OCI-LY3 (cell line): ENCODE measurements at regions not wholly inside any gene's neighbourhood (a gene's known extent, or its start where the extent isn't known, plus 50 kb on each side); places are given as distances from the start of the nearest gene placed in this dataset.

Experiments used
- H2AFZ ChIP-seq: fragments of 200-600, 300-600 bp; shearing (Covaris generic); 2 replicates; pipeline ENCODE4 v1.6.0; 2014; ENCODE audit warnings: antibody characterized with exemption, low read depth, low read length
- H3K27ac ChIP-seq: fragments of 200-600, 300-600 bp; sonication (generic); 2 replicates; pipeline ENCODE4 v1.5.1; 2014; ENCODE audit warnings: mild to moderate bottlenecking, low read length, moderate library complexity, mixed read lengths
- H3K27me3 ChIP-seq: fragments of 200-600, 300-600 bp; sonication (generic); 2 replicates; pipeline ENCODE4 v1.6.1; 2014; ENCODE audit warnings: low read depth, low read length, mixed read lengths
- H3K36me3 ChIP-seq: fragments of 200-600, 300-600 bp; sonication (generic); replicated peaks from 2 replicates; pipeline ENCODE3; 2014; ENCODE audit warnings: low read depth, low read length, mixed read lengths
- H3K4me1 ChIP-seq: fragments of 300-600, 200-600 bp; sonication (generic); 2 replicates; pipeline ENCODE4 v1.6.1; 2014; ENCODE audit warnings: low read length, mixed read lengths
- H3K4me2 ChIP-seq: fragments of 200-600, 300-600 bp; sonication (generic); 2 replicates; pipeline ENCODE4 v1.6.1; 2014; ENCODE audit warnings: low read length, mixed read lengths
- H3K4me3 ChIP-seq: fragments of 300-600, 200-600 bp; sonication (generic); 2 replicates; pipeline ENCODE4 v1.5.1; 2014; ENCODE audit warnings: antibody characterized with exemption, mild to moderate bottlenecking, low read length, moderate library complexity
- H3K79me2 ChIP-seq: fragments of 300-600, 200-600 bp; shearing (Covaris generic); 2 replicates; pipeline ENCODE4 v1.6.1; 2014; ENCODE audit warnings: mild to moderate bottlenecking, low read length, mixed read lengths
- H3K9ac ChIP-seq: fragments of 300-600, 200-600 bp; shearing (Covaris generic); 2 replicates; pipeline ENCODE4 v1.6.0; 2014; ENCODE audit warnings: mild to moderate bottlenecking, low read length, moderate library complexity
- H3K9me3 ChIP-seq: fragments of 200-600, 300-600 bp; shearing (Covaris generic); 2 replicates; pipeline ENCODE4 v1.6.1; 2014; ENCODE audit warnings: low read length, mixed read lengths; ENCODE audit not compliant: insufficient read depth
- H4K20me1 ChIP-seq: fragments of 200-600, 300-600 bp; sonication (generic); 2 replicates; pipeline ENCODE4 v1.6.1; 2016; ENCODE audit warnings: low read length, mixed read lengths; ENCODE audit not compliant: insufficient read depth
- CTCF ChIP-seq: fragments of 200-600, 300-600 bp; sonication (generic); IDR thresholded peaks from 2 replicates; pipeline ENCODE4 v1.5.1; 2014; ENCODE audit warnings: antibody characterized with exemption, low read length, low read depth
- EZH2phosphoT487 ChIP-seq: fragments of 200-600 bp; shearing (Covaris generic); IDR thresholded peaks from 2 replicates; pipeline ENCODE4 v1.6.1; 2018; ENCODE audit warnings: antibody characterized with exemption, mixed run types, low read depth

- TF ChIP-seq EZH2phosphoT487 (no peak), CTCF (no peak)
- Histone ChIP-seq H4K20me1 (no peaks in the 10 kb centered on the region), H3K36me3 (no peaks in the 10 kb centered on the region), H3K4me3 (no peak overlapping the region), H3K27ac (no peak overlapping the region), H3K9me3 (no peaks in the 10 kb centered on the region), H3K4me1 (peaks cover 8% of the 10 kb centered on the region), H3K27me3 (no peaks in the 10 kb centered on the region), H3K4me2 (no peak overlapping the region), H3K9ac (no peak overlapping the region), H3K79me2 (no peaks in the 10 kb centered on the region), H2AFZ (no peak overlapping the region)
Observed at GRCh38 chr5:17916446-17916845, 282.2 kb downstream of the TAF11L14 start.

DNA sequence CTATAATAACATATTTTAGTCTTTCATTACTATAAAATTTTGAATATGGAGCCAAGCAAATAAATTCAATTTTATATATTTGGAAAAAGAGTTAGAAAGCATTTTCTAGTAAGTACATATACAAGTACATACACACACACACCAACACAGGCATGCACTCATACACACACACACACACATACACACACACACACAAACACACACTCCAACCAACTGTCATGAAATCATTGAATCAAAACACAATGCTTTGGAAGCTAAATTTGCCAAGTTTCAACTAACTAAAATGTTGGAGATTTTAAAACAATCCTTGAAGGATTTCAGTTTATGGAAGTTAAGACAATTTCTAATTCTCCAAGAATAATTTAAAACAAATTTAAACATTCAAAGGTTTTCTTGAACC lies 283.2 kb downstream of the TAF11L14 start:
- Histone ChIP-seq H4K20me1 (no peaks in the 10 kb centered on the region), H3K9ac (no peak overlapping the region), H3K4me2 (no peak overlapping the region), H3K9me3 (no peaks in the 10 kb centered on the region), H2AFZ (no peak overlapping the region), H3K36me3 (no peaks in the 10 kb centered on the region), H3K27me3 (no peaks in the 10 kb centered on the region), H3K4me1 (peaks cover 6% of the 10 kb centered on the region), H3K79me2 (no peaks in the 10 kb centered on the region), H3K27ac (no peak overlapping the region), H3K4me3 (no peak overlapping the region)
- TF ChIP-seq EZH2phosphoT487 (no peak), CTCF (no peak)

DNA sequence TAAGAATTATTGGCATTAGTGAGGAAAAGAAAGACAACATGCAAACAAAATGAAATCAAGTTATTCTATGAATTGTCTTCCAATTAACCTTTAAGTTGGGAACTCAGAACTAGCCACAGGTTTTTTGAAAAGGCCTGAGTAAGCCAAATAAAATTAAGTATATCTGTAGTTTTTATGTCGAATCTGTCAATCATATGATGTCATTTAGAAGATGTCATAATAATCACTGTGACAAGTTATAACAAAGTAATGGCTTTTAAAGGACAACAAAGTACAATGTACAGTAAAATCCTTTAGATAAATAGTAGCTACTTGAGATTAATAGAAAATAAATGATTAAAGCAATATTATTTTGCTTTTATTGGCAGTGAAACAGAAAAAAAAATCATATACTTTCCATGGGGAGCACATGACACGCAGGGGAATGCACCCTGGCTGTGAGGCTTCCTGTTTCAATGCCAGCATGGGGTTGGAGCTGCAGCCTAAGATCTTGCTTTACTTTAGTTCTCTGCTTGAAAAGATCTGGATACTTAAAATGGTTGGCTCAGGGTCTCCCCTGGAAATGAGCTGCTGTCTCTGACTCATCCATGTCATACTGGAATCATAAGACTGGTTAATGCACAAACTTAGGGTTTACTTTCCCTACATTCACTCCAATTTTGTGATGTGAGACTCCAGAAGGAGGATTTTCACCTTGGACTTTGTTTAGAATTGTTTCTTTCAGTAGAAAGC lies 284.3 kb downstream of the TAF11L14 start:
- no peaks in the 10 kb centered on the region for H3K36me3 ChIP-seq
- H4K20me1 ChIP-seq: no peaks in the 10 kb centered on the region
- H3K4me2 ChIP-seq: peak overlapping the region; percentile 7; the same call in 1 of the 2 replicates
- no peaks in the 10 kb centered on the region; the same call in 1 of the 2 replicates for H3K4me1 ChIP-seq
- no peaks in the 10 kb centered on the region for H3K79me2 ChIP-seq
- no peak overlapping the region for H3K9ac ChIP-seq
- H3K27me3 ChIP-seq: no peaks in the 10 kb centered on the region
- H3K4me3 ChIP-seq: no peak overlapping the region
- no peaks in the 10 kb centered on the region for H3K9me3 ChIP-seq
- H3K27ac ChIP-seq: no peak overlapping the region
- no peak for TF ChIP-seq EZH2phosphoT487
- no peak for TF ChIP-seq CTCF
- peak overlapping the region; percentile 46; the same call in 1 of the 2 replicates for H2AFZ ChIP-seq

- no peak overlapping the region for H3K4me2 ChIP-seq
- no peak overlapping the region for H2AFZ ChIP-seq
Observed at GRCh38 chr5:17925276-17925675, 291.0 kb downstream of the TAF11L14 start.

More at GRCh38 chr5:17925276-17925675, 291.0 kb downstream of the TAF11L14 start:
- no peaks in the 10 kb centered on the region for H3K36me3 ChIP-seq
- no peaks in the 10 kb centered on the region for H3K9me3 ChIP-seq
- H3K27me3 ChIP-seq: no peaks in the 10 kb centered on the region
- H3K79me2 ChIP-seq: no peaks in the 10 kb centered on the region
- H3K9ac ChIP-seq: no peak overlapping the region
- no peak for TF ChIP-seq CTCF
- no peak for TF ChIP-seq EZH2phosphoT487
- H3K27ac ChIP-seq: no peak overlapping the region
- H3K4me3 ChIP-seq: no peak overlapping the region
- no peaks in the 10 kb centered on the region for H4K20me1 ChIP-seq
- no peaks in the 10 kb centered on the region for H3K4me1 ChIP-seq
